22Rv1 (cell line): ENCODE measurements at regions not wholly inside any gene's neighbourhood (a gene's known extent, or its start where the extent isn't known, plus 50 kb on each side); places are given as distances from the start of the nearest gene placed in this dataset.

Experiments used
- CTCF ChIP-seq: fragments of 450-650 bp; IDR thresholded peaks from 2 replicates; pipeline ENCODE4 v1.5.1; 2017; ENCODE audit warnings: mild to moderate bottlenecking
- ZFX ChIP-seq: fragments of 450-650 bp; IDR thresholded peaks from 2 replicates; pipeline ENCODE4 v1.6.1; 2017; ENCODE audit warnings: antibody characterized with exemption, borderline replicate concordance

DNA sequence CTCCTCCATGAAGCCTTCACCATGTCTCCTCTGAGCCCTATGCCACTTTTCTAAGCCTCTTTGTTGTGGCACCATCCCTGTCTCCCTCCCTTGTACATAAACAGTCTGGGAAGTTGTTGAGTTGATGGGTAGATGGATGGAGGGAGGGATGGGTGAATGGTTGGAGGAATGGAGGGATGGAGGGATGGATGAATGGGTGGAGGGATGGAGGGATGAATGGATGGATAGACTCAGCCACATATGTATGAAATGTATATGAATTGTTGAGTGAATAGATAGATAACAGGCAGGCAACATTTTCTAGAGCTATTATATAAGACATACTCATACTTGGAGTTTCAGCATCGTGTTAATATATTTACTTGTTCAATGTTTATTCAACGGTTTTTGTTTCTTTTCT is 58.3 kb upstream of the HES1 start:
- TF ChIP-seq CTCF (no peak), ZFX (no peak)
